Nephron progenitor cell (in vitro differentiated cells): ENCODE measurements at regions not wholly inside any gene's neighbourhood (a gene's known extent, or its start where the extent isn't known, plus 50 kb on each side); places are given as distances from the start of the nearest gene placed in this dataset.

Source experiments
- DNase-seq: peaks from one replicate; pipeline ENCODE4 v3.0.0; 2021
- H3K27ac Mint-ChIP-seq: 2 replicates; pipeline ENCODE4 v1.8.0; 2021; ENCODE audit warnings: mild to moderate bottlenecking, moderate library complexity, mixed read lengths
- H3K27me3 Mint-ChIP-seq: 2 replicates; pipeline ENCODE4 v1.8.0; 2021; ENCODE audit warnings: mild to moderate bottlenecking, low read depth, mixed read lengths; ENCODE audit not compliant: poor library complexity
- H3K36me3 Mint-ChIP-seq: 2 replicates; pipeline ENCODE4 v1.8.0; 2021; ENCODE audit warnings: low read depth, mixed read lengths
- H3K4me1 Mint-ChIP-seq: 2 replicates; pipeline ENCODE4 v1.8.0; 2021; ENCODE audit warnings: mixed read lengths
- H3K4me3 Mint-ChIP-seq: 2 replicates; pipeline ENCODE4 v1.8.0; 2021; ENCODE audit warnings: mild to moderate bottlenecking, moderate library complexity, mixed read lengths
- H3K9me3 Mint-ChIP-seq: 2 replicates; pipeline ENCODE4 v1.8.0; 2021; ENCODE audit warnings: mild to moderate bottlenecking, moderate library complexity, mixed read lengths
- TF ChIP-seq, protein P1 (sequence below): fragments of 200-600 bp; sonication (generic); IDR thresholded peaks from 2 replicates; pipeline ENCODE4 v1.5.0; 2021; ENCODE audit warnings: antibody characterized with exemption

DNA sequence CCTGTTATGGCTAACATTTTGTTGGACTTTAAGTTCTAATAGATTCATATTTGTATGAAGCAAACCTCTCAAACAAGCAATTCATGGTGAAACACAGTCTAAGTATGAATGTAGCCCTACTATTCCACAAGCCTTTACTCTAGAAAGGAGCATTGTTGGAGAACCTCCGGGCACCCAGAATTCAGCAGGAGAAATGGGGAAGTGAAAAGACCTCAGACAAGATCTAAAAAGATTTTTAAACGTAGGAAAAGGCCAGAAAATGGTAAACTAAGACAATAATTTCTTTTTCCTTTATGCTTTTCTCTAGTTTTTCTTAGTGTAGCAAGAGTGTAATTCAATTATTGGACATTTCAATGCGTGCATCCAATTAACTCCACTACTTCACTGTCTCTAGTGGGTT, 426.4 kb downstream of the INSC start:
- peaks cover 5% of the 10 kb centered on the region for H3K4me1 Mint-ChIP-seq
- H3K4me3 Mint-ChIP-seq = no peak overlapping the region
- no peaks in the 10 kb centered on the region for H3K9me3 Mint-ChIP-seq
- no peak for DNase-seq
- no peaks in the 10 kb centered on the region for H3K27me3 Mint-ChIP-seq
- no peak overlapping the region for H3K27ac Mint-ChIP-seq
- no peaks in the 10 kb centered on the region for H3K36me3 Mint-ChIP-seq
- TF ChIP-seq, protein P1, sequence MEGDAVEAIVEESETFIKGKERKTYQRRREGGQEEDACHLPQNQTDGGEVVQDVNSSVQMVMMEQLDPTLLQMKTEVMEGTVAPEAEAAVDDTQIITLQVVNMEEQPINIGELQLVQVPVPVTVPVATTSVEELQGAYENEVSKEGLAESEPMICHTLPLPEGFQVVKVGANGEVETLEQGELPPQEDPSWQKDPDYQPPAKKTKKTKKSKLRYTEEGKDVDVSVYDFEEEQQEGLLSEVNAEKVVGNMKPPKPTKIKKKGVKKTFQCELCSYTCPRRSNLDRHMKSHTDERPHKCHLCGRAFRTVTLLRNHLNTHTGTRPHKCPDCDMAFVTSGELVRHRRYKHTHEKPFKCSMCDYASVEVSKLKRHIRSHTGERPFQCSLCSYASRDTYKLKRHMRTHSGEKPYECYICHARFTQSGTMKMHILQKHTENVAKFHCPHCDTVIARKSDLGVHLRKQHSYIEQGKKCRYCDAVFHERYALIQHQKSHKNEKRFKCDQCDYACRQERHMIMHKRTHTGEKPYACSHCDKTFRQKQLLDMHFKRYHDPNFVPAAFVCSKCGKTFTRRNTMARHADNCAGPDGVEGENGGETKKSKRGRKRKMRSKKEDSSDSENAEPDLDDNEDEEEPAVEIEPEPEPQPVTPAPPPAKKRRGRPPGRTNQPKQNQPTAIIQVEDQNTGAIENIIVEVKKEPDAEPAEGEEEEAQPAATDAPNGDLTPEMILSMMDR = no peak

DNA sequence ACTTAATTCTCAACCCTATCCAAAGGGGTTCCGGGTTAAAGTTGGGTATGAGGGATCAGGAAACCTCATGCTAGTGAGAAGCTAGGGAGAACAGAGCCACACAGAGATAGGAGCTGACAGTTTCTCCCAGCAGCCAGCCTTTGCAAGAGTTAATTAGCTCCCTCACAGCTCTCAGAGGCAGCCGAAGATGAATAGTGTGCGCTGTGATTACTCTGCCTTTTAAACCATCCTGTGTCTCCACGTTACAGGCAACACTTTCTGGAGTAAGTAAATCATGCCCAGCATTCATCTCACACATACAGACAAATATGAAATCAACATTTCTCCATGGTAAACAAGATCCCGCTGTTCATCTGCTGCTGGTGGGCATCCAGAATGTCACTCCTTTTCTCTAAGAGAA, 429.6 kb downstream of the INSC start:
- no peak for DNase-seq
- no peak overlapping the region for H3K4me3 Mint-ChIP-seq
- H3K4me1 Mint-ChIP-seq = peaks cover 5% of the 10 kb centered on the region
- H3K36me3 Mint-ChIP-seq = no peaks in the 10 kb centered on the region
- peaks cover 3% of the 10 kb centered on the region for H3K27me3 Mint-ChIP-seq
- H3K27ac Mint-ChIP-seq = no peak overlapping the region
- TF ChIP-seq, protein P1 = no peak
- no peaks in the 10 kb centered on the region for H3K9me3 Mint-ChIP-seq

DNA sequence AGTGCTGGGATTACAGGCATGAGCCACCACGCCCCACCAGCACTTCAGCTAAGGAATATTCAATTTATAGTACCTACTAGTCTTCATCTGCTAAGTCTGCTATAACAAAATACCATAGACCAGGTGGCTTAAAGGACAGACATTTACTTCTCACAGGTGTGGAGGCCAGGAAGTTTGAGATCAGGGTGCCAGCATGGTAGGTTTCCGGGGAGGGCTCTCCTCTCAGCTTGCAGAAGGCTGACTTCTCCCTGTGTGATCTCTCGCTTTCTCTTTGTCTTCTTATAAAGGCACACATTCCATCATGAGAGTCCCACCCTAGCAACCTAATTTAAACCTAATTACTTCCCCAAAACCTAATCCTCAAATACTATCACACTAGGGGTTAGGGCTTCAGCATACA, 433.0 kb downstream of the INSC start:
- Mint-ChIP-seq H3K4me1 (no peaks in the 10 kb centered on the region), H3K27ac (no peak overlapping the region), H3K36me3 (no peaks in the 10 kb centered on the region), H3K27me3 (peaks cover 4% of the 10 kb centered on the region), H3K9me3 (no peaks in the 10 kb centered on the region), H3K4me3 (no peak overlapping the region)
- TF ChIP-seq, protein P1 = no peak
- DNase-seq = no peak

DNA sequence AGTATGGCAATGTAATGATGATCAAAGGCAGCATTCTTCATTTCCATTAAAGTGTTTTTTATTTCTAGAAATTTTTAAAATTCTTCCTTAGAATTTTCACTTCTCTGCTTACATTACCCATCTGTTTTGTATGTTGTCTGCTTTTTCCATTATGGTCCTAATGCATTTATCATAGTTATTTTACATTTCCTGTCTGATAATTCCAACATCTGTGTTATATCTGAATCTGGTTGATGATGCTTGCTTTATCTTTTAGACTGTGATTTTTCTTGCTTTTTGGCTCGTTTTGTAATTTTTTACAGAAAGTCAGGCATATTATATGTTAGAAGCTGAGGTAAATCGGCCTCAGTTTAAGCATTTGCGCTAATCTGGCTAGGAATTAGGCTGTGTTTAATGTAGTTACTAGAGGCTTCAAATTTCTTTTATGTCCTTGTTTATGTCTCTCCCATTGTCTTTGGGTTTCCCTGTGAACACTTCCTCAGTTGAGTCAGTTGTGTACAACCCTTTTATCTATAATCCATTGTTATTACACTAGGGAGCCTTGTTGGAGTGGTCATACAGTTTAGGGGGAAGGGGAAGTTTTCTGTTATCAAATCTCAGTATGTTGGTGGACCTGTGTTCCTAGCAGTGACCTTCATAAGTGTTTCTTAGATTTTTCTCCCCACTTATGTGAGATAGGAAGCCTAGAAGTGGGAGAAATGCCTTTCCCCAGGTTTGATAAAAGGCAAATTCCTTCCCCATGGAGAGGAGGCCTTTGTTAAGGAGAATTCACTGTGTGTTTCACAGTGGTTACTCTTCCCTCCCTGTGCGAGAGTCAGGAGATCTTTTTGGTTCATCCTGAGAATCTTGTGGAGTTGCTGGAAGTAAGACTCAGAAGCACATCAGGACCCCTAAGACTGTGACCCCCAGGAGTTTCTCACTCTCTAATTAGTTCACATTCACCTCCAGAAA, 437.5 kb downstream of the INSC start:
- no peaks in the 10 kb centered on the region for H3K9me3 Mint-ChIP-seq
- no peak overlapping the region for H3K4me3 Mint-ChIP-seq
- H3K27me3 Mint-ChIP-seq = peaks cover 8% of the 10 kb centered on the region
- H3K4me1 Mint-ChIP-seq = peaks cover 7% of the 10 kb centered on the region
- no peak for DNase-seq
- H3K36me3 Mint-ChIP-seq = no peaks in the 10 kb centered on the region
- TF ChIP-seq, protein P1 = no peak
- no peak overlapping the region for H3K27ac Mint-ChIP-seq

DNA sequence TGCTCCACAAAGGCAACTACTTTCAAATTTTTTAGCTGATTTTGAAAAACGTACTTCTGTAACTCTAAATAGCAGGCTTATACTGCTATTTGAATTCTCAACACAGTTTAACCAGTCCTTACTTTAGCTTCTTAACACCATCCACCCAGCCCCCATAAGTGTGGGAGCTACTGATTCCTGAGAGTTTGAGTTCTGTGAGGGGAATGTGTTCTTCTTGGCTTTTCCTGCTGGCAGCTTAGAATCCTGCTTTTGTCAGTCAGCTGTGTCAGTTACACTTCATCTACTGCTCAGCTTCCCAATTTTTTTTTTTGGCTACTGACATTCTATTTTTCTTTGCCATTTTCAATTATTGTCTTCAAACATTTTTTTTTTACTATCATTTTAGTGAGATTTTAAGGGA, 440.4 kb downstream of the INSC start:
- H3K9me3 Mint-ChIP-seq = no peaks in the 10 kb centered on the region
- H3K4me1 Mint-ChIP-seq = peaks cover 7% of the 10 kb centered on the region
- TF ChIP-seq, protein P1 = no peak
- H3K36me3 Mint-ChIP-seq = no peaks in the 10 kb centered on the region
- H3K27me3 Mint-ChIP-seq = peaks cover 7% of the 10 kb centered on the region
- no peak overlapping the region for H3K27ac Mint-ChIP-seq
- DNase-seq = no peak
- H3K4me3 Mint-ChIP-seq = no peak overlapping the region
